IPS-15b (cell line): ENCODE measurements at regions not wholly inside any gene's neighbourhood (a gene's known extent, or its start where the extent isn't known, plus 50 kb on each side); places are given as distances from the start of the nearest gene placed in this dataset.

ENCODE experiments used
- H3K27me3 ChIP-seq: one replicate; pipeline ENCODE4 v1.6.1; 2013; ENCODE audit warnings: low read length; ENCODE audit not compliant: control insufficient read depth, insufficient read depth
- H3K36me3 ChIP-seq: one replicate; pipeline ENCODE4 v1.6.1; 2013; ENCODE audit warnings: low read length; ENCODE audit not compliant: control insufficient read depth, insufficient read depth
- H3K4me1 ChIP-seq: one replicate; pipeline ENCODE4 v1.6.1; 2013; ENCODE audit warnings: mild to moderate bottlenecking, low read length; ENCODE audit not compliant: control insufficient read depth, insufficient read depth
- H3K4me3 ChIP-seq: one replicate; pipeline ENCODE4 v1.5.1; 2013; ENCODE audit warnings: low read depth, low read length
- H3K9ac ChIP-seq: one replicate; pipeline ENCODE4 v1.6.1; 2013; ENCODE audit warnings: low read depth, mild to moderate bottlenecking, low read length
- H3K9me3 ChIP-seq: one replicate; pipeline ENCODE4 v1.6.1; 2013; ENCODE audit warnings: mild to moderate bottlenecking, low read length; ENCODE audit not compliant: control insufficient read depth, insufficient read depth

DNA sequence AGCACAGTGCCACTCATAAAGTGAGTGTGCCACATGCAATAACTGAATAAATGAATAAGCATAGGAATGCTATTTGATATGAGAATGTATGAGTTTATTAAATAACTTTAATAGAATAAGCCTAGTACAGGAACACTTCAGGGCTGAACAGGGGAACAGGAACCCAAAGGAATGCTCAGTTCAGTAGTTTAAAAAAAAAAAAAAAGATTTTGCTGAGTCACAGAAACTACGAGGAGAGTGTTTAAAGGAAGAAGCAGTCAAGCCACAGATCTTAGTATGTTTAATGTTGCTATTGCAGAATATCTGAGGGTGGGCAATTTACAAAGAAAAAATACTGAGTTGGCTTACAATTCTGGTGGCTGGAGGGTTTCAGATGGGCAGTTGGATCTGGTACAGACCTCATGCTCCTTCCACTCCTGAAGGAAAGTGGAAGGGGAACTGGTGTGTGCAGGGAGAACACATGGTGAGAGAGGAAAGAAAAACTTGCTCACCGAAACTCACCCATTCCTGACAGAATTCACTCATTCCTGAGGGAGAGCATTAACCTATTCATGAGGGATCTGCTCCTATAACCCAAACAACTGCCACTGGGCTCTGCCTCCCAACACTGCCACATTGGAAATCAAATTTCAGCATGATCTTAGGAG is 880.3 kb upstream of the MGAT4C start:
- Histone ChIP-seq H3K4me3 (no peak overlapping the region), H3K9me3 (no peaks in the 10 kb centered on the region), H3K9ac (no peak overlapping the region), H3K4me1 (no peaks in the 10 kb centered on the region), H3K27me3 (no peaks in the 10 kb centered on the region), H3K36me3 (no peaks in the 10 kb centered on the region)

DNA sequence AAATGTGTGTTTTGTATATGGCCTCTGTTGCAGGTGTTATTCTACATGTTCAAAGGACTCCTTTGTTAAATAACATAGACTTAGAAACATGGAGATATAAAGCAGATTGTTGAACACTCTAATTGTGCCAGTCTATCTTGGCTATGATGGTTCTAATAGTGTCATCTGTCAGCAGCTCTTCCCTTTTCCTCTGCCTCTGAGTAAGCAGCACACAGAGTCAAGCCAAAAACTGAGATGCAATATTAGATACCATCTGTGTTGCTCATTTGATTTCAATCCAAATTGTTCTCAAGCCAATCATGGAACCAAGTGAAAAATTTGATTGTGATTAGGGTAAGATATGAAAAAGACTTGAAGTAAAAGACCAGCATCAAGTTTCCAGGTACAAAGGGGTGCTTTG is 871.1 kb upstream of the MGAT4C start:
- H3K36me3 ChIP-seq: no peaks in the 10 kb centered on the region
- H3K4me1 ChIP-seq: no peaks in the 10 kb centered on the region
- no peak overlapping the region for H3K9ac ChIP-seq
- no peak overlapping the region for H3K4me3 ChIP-seq
- H3K9me3 ChIP-seq: no peaks in the 10 kb centered on the region
- H3K27me3 ChIP-seq: no peaks in the 10 kb centered on the region

GRCh38 chr12:87121896-87122295 is 865.7 kb upstream of the MGAT4C start:
- Histone ChIP-seq H3K9ac (no peak overlapping the region), H3K27me3 (no peaks in the 10 kb centered on the region), H3K9me3 (no peaks in the 10 kb centered on the region), H3K36me3 (no peaks in the 10 kb centered on the region), H3K4me1 (no peaks in the 10 kb centered on the region), H3K4me3 (no peak overlapping the region)

GRCh38 chr12:87120440-87120839 is 864.2 kb upstream of the MGAT4C start:
- H3K27me3 ChIP-seq: no peaks in the 10 kb centered on the region
- no peaks in the 10 kb centered on the region for H3K36me3 ChIP-seq
- H3K4me3 ChIP-seq: no peak overlapping the region
- no peaks in the 10 kb centered on the region for H3K4me1 ChIP-seq
- H3K9ac ChIP-seq: no peak overlapping the region
- no peaks in the 10 kb centered on the region for H3K9me3 ChIP-seq

DNA sequence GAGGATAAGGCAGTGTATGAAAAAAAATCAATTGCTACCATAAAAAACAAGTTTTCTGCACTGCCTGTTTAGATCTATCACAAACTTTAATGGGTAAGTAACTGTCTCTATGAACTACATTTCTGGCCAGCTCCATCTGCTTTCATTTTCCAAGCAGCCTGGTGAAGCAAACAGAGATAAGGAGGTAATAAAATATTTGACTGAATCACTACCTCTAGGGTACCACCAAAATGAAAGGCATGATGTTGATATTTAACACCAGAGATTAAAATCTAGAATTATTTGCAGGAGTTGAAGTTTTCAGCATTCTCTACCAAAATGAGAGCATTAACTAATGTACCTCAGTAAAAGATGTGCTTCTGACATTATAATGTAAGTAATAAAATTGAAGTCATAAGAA is 863.5 kb upstream of the MGAT4C start:
- H3K9ac ChIP-seq: no peak overlapping the region
- no peaks in the 10 kb centered on the region for H3K27me3 ChIP-seq
- no peak overlapping the region for H3K4me3 ChIP-seq
- no peaks in the 10 kb centered on the region for H3K36me3 ChIP-seq
- no peaks in the 10 kb centered on the region for H3K4me1 ChIP-seq
- no peaks in the 10 kb centered on the region for H3K9me3 ChIP-seq

GRCh38 chr12:87117526-87117925 is 861.3 kb upstream of the MGAT4C start:
- H3K4me1 ChIP-seq: no peaks in the 10 kb centered on the region
- H3K9me3 ChIP-seq: no peaks in the 10 kb centered on the region
- H3K36me3 ChIP-seq: no peaks in the 10 kb centered on the region
- no peak overlapping the region for H3K4me3 ChIP-seq
- H3K9ac ChIP-seq: no peak overlapping the region
- H3K27me3 ChIP-seq: no peaks in the 10 kb centered on the region

GRCh38 chr12:87116780-87117179 is 860.6 kb upstream of the MGAT4C start:
- no peak overlapping the region for H3K9ac ChIP-seq
- no peaks in the 10 kb centered on the region for H3K36me3 ChIP-seq
- H3K27me3 ChIP-seq: no peaks in the 10 kb centered on the region
- no peaks in the 10 kb centered on the region for H3K4me1 ChIP-seq
- H3K9me3 ChIP-seq: no peaks in the 10 kb centered on the region
- H3K4me3 ChIP-seq: no peak overlapping the region

GRCh38 chr12:87112571-87113345 is 856.6 kb upstream of the MGAT4C start:
- H3K27me3 ChIP-seq: no peaks in the 10 kb centered on the region
- no peaks in the 10 kb centered on the region for H3K36me3 ChIP-seq
- no peak overlapping the region for H3K9ac ChIP-seq
- no peaks in the 10 kb centered on the region for H3K4me1 ChIP-seq
- no peak overlapping the region for H3K4me3 ChIP-seq
- H3K9me3 ChIP-seq: no peaks in the 10 kb centered on the region

- H3K4me3 ChIP-seq: no peak overlapping the region
- H3K4me1 ChIP-seq: peaks cover 6% of the 10 kb centered on the region
- H3K27me3 ChIP-seq: no peaks in the 10 kb centered on the region
- no peaks in the 10 kb centered on the region for H3K9me3 ChIP-seq
- no peaks in the 10 kb centered on the region for H3K36me3 ChIP-seq
- H3K9ac ChIP-seq: no peak overlapping the region
These were observed 851.6 kb upstream of the MGAT4C start for GRCh38 chr12:87107766-87108165.

DNA sequence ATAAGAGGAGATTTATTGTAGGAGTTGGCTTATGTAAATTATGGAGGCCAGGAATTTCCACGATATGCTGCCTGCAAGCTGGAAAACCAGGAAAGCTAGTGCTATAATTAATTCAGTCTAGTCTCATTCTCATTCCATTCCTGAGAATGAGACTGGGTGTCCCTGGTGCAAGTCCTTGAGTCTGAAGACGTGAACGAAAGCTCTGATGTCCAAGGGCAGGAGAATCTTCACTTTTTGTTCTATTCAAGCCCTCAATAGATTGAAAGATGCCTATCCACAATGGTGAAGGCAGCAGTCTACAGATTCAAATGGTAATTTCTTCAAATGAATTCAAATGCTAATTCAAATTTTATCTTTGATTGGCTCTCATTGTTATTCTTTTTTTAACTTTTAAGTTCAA is 851.1 kb upstream of the MGAT4C start:
- Histone ChIP-seq H3K4me3 (no peak overlapping the region), H3K9me3 (no peaks in the 10 kb centered on the region), H3K36me3 (no peaks in the 10 kb centered on the region), H3K4me1 (peaks cover 6% of the 10 kb centered on the region), H3K9ac (no peak overlapping the region), H3K27me3 (no peaks in the 10 kb centered on the region)

DNA sequence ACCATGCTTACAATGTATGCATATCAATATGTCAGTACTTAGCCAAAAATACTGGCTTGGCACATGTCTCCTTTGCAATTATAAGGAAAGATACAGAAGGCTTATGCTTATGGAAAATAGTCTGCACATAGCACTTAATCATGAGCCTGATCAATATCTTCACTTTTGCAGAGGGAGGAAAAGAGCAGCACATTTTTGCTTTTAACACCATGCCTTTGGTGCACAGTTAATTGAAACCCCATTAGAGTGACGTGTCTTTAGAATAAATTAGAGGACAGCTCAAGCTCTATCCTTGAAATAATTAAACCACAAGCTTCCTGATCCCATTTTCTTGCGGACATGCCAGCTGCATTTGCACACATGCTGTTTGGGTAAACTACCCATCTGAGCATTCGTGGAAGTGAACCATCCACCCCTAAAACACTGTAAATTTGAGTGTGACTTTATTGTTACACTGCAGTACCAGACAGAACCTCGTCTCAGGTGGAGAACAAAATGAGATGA is 839.9 kb upstream of the MGAT4C start:
- Histone ChIP-seq H3K9ac (no peak overlapping the region), H3K27me3 (no peaks in the 10 kb centered on the region), H3K4me1 (no peaks in the 10 kb centered on the region), H3K9me3 (no peaks in the 10 kb centered on the region), H3K36me3 (no peaks in the 10 kb centered on the region), H3K4me3 (no peak overlapping the region)

DNA sequence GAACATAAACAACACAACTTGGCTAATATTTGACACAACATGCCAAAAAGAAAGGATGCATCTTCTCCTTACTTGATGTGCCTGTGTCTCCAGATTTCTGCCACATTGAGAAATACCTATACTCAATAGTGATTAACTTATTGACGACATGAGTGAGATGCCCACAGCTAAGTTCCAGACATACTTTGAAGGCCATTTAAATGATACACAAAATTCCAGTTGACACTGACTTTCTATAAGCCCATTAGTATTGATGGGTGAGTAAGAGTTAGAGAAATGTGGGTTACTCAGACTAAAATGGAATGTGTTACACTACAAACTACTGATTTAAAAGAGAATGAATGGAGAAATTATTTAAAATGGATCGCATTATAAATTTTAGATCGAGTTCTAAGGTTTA is 838.2 kb upstream of the MGAT4C start:
- no peak overlapping the region for H3K4me3 ChIP-seq
- no peaks in the 10 kb centered on the region for H3K9me3 ChIP-seq
- no peaks in the 10 kb centered on the region for H3K4me1 ChIP-seq
- no peaks in the 10 kb centered on the region for H3K36me3 ChIP-seq
- H3K27me3 ChIP-seq: no peaks in the 10 kb centered on the region
- no peak overlapping the region for H3K9ac ChIP-seq
